HG02763 (cell line): ENCODE measurements at regions not wholly inside any gene's neighbourhood (a gene's known extent, or its start where the extent isn't known, plus 50 kb on each side); places are given as distances from the start of the nearest gene placed in this dataset.

Experiments used
- ATAC-seq: cut with Tn5 transposase; IDR thresholded peaks from one replicate; pipeline ENCODE4 v1.9.1; 2021; ENCODE audit warnings: mild to moderate bottlenecking, moderate library complexity; ENCODE audit not compliant: unreplicated experiment

GRCh38 chr9:687994-688393 lies 153.5 kb upstream of the DMRT1 start:
- ATAC-seq, result no peak

- no peak for ATAC-seq
Measured at GRCh38 chr9:690517-691111, 150.9 kb upstream of the DMRT1 start.

- no peak for ATAC-seq
Measured at GRCh38 chr9:691825-692400, 149.6 kb upstream of the DMRT1 start.

- ATAC-seq, result no peak
Measured at GRCh38 chr9:692636-693129, 148.8 kb upstream of the DMRT1 start.

GRCh38 chr9:693201-694091 lies 148.1 kb upstream of the DMRT1 start:
- ATAC-seq, result no peak

- no peak for ATAC-seq
Measured at GRCh38 chr9:694092-694402, 147.4 kb upstream of the DMRT1 start.

- ATAC-seq, result no peak
Measured at GRCh38 chr9:694403-695154, 146.9 kb upstream of the DMRT1 start.

GRCh38 chr9:695252-695651 lies 146.2 kb upstream of the DMRT1 start:
- no peak for ATAC-seq

- ATAC-seq, result no peak
Measured at GRCh38 chr9:696332-697323, 144.9 kb upstream of the DMRT1 start.

GRCh38 chr9:698276-698675 lies 143.2 kb upstream of the DMRT1 start:
- no peak for ATAC-seq

GRCh38 chr9:698954-699353 lies 142.5 kb upstream of the DMRT1 start:
- ATAC-seq, result no peak

GRCh38 chr9:699396-699795 lies 142.1 kb upstream of the DMRT1 start:
- ATAC-seq, result no peak

GRCh38 chr9:700365-701282 lies 140.9 kb upstream of the DMRT1 start:
- ATAC-seq, result no peak

GRCh38 chr9:703392-703791 lies 138.1 kb upstream of the DMRT1 start:
- ATAC-seq, result no peak

- ATAC-seq, result no peak
Measured at GRCh38 chr9:706073-706472, 135.4 kb upstream of the DMRT1 start.

GRCh38 chr9:706606-707459 lies 134.7 kb upstream of the DMRT1 start:
- peak; percentile 53 for ATAC-seq

GRCh38 chr9:708182-708550 lies 133.3 kb upstream of the DMRT1 start:
- ATAC-seq, result no peak
